Fibroblast of skin of right quadriceps (primary cell): ENCODE measurements at regions not wholly inside any gene's neighbourhood (a gene's known extent, or its start where the extent isn't known, plus 50 kb on each side); places are given as distances from the start of the nearest gene placed in this dataset.

Experiments used
- DNase-seq: peaks from one replicate; pipeline ENCODE4 v3.0.0-alpha.2; 2013

DNA sequence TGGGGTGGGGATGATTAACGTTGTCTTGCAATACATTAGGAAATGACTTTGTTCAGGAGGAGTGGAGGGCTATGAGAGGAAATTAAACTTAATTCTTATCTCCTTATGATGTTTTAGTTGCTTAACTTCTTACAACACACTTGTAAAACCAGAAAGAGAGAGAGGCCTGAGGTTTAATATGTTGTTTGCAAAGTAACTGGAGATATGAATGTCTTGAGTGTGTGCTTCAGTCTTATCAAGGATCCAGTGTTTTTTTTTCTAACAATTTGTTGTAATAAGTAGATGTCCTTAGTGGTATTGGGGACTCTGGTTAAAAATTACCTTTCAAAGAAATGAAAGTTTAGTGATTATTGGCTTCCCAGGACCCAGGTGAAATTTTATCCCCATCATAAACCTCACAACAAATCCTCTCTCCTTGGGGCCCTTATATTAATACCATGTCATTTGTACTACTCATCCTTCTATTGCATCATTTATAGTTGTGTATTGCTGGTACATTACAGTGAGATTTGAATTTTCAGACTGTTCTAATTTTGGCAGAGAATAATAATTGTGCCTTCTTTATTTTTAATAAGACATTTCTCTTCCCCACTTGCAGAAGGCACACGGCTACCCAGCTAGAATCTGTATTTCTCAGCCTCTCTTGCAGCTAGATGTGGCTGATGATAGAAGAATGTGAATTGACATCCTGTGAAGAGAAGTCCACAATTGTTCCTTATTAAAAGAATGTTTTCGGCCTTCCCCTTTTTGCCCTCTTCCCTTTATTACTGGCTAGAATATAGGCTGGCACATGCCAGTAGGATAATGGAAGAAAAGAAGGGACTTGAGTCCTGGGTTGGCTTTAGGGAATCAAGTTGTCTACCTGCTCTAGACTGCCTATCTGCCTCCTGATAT, 91.9 kb upstream of the CXCR4 start:
- DNase-seq: no peak

DNA sequence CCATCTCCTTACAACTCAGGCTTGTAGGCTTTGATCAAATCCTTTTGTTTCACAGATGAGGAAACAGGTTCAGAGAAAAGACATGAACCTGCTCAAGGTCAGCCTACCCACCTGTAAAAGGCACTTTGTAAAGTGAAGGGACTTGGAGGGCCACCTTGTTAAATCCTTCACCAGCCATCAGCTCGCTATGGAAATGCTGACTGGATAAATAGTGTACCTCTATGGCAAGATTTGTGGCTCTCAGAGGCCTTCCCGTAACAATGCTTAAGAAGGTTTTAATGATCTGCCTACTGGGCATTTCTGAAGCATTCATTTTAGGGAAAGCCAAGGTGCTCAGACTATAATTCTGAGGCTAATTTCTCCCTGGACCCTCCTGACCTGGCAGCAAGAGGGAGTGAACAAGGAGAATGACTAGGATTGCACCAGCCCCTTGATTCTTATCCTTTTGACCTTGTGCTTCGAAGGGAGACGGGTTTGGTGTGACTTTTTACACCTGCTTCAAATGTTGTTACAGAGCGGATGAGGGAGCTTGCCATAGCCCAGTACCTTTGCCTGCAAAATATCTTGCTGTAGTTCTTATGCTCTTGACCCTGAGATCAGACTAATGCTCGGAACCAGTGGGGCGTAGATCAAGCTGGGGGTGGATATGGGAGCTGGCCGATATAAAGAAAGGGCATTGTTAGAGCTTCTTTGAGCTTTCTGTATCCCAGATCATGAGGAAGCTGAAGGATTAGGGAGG, 90.9 kb upstream of the CXCR4 start:
- DNase-seq: no peak

DNA sequence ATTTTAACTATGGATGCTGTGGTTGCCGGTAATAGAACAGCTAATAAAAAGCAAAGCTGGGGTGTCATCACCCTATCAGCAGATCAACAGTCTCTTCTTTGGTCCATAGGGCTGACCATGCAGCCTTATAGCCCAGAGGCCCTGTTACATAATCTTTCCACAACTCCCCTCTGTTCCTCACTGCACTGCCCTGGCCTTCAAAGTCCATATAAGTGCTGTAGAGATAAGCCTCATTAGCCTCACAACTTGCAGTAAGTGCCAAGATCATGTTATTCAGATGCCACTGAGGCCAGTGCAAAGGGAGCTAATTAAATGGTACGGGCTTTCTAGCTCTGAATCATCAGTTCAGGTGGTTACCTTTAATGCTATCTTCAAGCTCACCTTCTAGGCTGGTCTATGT, 89.7 kb upstream of the CXCR4 start:
- no peak for DNase-seq

DNA sequence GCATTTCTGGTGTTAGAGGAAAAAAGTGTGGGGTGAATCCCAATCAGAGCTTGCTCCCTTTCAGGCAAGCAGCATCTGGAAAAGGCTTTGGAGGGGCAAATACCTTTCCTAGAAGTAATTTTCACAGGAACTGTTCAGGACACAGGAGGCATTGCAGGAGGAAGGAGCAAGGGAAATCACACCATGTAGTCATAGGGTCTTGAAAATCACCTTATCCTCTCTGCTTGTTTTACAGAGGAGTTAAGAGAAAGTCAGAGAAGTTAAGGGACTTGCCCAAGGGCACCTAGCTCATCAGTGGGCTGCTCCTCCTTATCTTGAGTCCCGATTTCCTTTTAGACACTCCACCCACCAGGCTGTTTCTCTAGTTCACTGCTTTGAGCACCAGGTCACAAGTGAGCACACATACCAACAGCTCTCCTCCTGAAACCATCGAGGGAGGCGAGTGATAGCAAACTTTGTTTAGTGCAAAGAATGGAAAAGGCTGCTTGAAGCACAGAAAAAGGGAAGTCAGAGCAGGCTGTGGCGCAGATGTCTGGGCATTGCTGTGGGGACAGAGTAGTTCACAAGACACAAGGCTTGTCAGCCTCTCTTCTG, 89.2 kb upstream of the CXCR4 start:
- DNase-seq: no peak

DNA sequence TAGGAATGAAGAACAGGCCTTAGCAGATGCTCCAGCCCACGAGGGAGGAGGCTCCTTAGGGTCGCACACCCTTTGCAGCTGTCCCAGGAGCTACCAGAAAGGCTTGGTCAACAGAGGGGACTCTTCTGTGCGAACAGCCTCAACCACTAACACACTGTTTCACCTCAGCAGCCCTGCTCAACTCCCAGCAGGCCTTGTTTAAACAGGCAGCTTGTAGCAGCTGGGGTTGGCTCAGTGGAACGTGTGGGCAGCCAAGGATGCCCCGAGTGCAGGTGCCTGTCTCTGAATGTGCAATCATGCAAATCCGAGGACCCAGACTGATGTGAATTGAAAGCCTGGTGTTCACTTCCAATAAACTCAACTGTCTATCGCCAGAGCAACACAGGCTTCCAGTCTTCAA, 88.7 kb upstream of the CXCR4 start:
- no peak for DNase-seq

DNA sequence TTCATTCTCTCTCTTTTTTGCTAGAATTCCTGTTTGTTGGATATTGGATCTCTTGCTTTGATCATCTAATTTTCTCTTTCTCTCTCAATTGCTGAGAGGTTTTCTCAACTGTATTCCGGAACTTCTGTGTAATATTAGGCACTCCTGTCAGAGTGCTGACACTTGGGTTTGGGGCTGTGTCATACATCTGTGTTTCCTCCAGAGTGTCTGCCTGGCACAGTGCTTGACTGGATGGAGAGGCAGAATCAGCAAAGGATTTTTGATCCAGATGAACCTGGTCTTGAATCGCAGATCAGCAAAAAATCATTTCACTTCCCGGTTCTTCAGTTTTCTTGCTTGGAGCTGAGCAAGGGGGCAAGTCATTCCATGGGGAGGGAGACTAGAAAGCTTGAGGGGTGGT, 87.7 kb upstream of the CXCR4 start:
- DNase-seq: no peak

DNA sequence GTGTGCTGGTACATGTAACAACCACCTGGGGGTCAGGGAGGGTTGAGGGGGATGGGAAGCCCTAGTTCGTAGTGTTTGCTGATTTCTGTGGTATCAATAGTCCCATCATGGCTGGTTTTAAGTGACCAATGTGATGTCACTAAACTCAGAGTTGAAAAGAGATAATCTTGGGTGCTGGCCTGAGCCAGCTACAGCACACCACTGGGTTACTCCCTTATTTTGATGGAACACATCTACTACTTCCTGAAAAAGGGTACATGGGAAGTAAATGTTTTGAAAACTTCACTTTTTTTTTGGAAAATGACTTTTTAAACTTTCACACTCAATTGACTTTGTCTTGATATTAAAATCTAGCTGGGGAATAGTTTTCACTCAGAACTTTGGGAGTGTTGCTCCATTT, 87.0 kb upstream of the CXCR4 start:
- no peak for DNase-seq

DNA sequence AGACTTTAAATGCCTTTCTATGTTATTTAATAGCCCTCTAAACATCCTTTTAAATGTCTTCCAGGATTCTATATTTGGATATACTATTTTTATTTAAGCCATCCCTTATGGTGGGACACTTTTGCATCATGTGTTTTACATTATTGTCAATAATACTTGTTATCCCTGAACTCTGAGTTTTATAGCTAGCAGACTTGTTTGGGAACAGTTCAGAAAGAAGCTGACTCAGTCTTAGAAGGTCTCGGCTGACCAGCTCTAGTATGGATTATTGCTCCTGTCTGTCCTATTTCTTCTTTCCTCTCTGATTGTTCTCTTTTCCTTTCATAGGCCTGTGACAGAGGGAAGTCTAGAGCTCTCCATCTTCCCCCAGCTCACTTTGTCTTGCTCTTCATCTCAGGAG, 77.3 kb upstream of the CXCR4 start:
- DNase-seq: no peak

DNA sequence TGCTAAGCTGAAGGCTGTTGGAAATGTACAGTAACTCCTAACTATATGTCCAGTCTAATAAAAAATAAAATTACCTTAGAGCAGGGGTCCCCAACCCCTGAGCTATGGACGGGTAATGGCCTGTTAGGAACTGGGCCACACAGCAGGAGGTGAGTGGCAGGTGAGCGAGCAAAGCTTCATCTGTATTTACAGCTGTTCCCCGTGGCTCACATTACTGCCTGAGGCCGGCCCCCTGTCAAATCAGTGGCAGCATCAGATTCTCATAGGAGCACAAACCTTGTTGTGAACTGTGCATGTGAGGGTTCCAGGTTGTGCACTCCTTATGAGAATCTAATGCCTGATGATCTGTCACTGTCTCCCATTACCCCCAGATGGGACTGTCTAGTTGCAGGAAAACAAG, 73.1 kb upstream of the CXCR4 start:
- DNase-seq: no peak

DNA sequence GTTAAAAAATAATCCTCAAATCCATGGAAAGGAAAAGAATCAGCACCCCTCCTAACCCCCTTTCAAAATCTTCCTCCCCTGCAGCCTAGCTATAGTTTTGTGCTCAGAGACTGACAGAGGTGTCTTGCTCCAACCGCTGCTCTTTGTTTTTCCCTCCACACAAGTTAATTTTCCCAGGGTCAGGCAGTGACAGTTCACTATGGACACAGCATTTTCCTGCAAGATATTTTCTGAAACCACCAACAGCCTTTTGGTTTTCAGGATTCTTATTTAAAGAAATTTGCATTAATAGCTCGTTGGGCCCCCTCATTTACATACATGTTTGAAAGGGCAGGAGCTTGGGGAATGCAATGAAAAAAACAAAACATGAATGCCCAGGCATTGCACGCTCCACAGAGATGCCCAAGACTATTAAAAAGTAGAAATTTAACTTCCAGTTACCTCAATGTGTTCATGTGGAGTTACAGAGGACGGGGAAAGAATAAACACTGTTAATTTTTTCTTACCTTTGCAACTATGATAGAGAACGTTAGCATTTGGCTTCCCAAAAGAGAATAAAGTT, 71.4 kb upstream of the CXCR4 start:
- DNase-seq: no peak

DNA sequence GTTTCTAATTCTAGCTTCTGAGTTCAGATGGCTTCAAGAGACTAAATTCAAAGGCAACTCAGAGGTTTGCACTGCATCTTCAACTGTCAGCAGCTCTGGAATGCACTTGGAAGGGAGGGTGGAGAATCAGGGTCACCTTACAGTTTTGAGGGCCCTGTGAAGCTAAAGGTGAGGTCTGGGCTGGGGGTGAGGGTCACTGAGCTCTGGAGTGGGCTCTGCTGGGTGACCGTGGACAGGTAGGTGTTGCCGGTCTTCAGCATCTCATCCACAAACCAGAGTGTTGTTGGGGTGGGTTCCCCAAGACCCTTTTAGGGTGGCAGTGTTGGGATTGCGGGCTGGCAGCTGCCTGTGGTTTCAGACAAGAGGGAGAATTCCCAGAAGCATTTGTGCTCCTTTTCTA, 70.1 kb upstream of the CXCR4 start:
- no peak for DNase-seq

DNA sequence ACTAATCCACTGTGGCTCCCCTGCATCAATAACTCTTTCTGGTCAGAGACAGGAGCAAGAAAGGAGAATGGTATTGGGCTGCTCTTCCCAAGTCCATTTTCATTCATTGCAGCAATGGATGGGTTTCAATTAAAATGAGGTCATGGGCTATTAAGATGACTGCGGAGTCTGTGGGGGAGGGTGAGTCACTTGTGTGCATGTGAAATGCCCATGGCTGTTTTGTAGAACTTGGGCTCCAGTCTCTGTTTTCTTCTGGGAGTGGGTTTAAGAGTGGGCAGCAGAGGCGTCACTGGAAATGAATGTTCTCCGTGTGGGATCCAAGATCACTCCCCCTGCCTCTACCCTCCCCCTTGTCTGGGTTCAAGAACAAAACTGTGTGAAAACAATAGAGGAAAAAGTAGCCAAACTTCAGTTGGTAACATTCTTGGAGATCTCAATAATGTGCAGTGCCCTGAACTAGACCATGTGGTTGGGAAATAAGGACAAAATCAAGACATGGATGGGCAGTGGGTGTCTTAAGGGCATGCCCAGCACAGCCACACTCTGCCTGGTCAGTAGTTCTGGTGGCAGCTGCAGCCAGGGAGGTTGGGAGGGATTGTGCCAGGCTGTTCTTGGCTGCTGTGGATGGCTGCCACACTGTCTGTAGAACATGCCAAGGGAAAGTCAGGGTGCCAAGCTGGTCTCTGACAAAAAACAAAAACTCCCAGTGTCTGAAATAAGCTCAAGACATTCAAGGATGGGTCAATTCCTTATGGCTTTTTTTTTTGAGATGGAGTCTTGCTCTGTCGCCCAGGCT, 68.2 kb upstream of the CXCR4 start:
- no peak for DNase-seq

DNA sequence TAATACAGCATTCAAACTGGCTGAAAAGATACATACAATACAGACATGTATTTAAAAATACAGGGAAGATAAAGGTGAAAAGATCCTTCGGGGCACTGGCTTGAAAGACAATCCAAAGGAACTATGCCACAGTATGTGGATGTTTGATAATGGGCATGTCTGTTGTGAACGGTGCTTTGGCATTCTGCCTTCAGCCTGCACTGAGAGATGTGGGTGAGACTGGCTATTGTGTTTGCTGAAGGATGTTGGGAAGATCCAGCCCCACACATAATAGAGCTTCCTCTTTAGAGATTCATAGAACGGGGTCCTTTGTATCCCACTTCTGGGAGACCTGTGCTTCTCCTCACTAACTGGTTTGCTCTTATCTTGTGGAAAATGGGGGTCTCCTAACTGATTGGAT, 65.1 kb upstream of the CXCR4 start:
- no peak for DNase-seq

DNA sequence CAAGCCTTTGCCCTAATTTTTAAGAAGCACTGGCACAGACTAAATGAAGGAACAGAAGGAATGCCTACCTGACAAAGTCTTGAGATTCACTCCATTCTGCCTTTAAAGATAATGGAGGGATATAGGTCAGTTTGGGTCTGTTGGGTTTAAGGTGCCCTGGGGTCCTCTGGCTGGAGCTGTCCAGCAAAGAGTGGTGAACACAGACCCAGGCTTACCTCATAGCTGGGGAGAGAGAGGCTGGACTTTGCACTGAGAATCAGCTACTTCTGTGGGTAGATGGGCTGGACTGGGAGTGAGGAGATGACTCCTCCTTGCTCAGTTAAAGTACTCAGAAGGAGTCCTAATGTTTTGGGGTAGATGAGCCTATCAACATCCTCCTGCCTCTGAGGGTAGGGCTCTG, 64.4 kb upstream of the CXCR4 start:
- DNase-seq: no peak

DNA sequence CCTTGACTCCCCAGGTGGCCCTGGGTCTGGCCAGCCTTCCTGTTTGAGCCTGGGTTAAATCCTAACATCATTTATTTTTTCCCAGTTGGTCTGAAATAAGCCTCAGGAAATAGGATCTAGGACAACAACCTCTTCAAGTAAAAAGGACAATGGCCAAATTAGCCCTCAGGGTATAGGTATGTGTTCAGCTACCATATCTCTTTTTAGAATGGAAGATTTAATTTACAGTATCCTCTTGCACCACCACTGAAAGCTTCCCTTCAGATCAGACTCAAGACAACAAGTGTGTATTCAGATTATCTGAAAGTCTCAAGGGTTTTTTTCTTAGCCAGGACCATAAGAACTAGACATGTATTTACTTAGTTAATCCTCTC, 61.6 kb upstream of the CXCR4 start:
- DNase-seq: no peak

DNA sequence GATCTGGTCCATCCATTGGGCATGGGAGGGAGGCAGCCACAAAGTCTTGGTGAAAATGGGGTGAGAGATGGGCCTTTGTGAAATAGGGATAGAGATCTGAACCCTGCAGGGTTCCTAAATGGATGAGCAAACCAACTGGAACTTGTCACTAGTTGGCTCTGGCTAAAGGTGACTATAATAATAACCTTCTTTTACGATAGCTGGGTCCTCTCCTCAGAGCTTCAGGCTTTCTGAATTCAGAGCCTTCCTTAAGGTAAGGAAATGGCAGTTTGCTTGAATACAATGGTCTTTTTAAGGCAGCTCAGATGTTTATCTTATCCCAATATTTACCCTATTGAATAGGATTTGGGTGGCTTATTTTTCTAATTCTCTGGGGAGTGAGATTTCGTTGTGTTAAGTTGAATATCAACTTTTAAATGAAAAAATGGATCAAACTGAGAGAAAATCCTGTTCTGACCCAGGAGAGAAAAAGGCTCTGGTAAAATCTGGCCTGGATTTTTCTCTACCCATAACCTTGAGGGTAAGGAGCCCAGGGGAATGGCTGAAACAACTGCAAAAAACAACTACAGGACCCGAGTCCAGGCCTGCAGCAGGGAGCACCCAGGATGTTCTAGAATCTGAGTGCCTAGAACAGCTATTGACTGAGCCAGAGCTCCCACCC, 61.1 kb upstream of the CXCR4 start:
- DNase-seq: no peak

DNA sequence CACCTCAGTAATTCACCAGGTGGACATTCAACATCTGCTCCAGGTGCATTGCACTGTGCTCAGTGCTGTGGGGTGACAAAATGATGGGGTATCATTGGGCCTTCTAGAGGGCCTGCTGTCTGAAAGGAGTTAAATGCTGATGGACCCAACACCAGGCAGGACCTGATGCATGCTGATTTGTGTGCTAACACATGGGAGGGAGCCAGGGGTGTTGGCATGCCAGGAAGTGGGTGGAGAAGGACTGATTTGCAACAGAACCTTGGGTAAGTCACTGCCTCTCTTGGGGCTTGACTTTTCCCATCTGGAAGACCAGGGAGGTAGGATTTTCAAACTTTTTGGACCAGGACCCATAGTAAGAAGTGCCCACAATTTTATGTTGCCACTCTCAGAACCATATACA, 57.9 kb upstream of the CXCR4 start:
- DNase-seq: no peak

DNA sequence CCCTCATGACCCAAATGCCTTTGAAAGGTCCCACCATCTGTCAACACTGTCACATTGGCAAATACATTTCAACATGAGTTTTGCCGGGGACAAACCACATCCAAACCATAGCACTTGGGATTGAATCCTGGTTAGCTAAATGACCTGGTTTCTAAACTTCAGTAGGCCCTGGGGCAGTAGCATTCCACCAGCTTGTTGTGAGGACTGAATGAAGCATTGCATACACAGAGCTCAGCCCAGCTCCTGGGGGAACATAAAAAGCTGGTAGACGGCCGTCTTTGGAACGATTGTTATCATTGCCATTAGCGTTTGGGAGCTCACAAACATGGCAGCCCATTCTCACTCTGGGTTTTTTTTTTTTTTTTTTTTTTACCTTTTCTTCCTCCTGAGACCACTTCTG, 57.5 kb upstream of the CXCR4 start:
- DNase-seq: no peak

DNA sequence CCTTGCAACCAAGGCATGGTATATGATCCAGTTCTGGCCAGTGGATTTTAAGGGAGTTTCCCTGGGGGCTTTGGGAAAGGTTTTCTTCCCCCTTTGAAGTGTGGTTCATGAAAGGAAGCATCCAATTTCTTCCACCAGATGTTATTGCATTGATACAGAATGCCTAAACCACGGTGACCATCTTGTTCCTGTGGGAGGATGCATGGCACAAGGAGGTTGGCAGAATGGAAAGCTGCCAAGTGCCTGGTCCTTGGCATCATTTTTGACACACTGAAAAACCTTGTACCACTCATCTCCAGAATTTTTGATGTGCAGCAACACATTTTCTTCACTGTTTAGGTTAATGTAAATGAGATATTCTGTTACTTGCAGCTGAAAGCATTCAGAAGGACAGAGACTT, 55.2 kb upstream of the CXCR4 start:
- no peak for DNase-seq

DNA sequence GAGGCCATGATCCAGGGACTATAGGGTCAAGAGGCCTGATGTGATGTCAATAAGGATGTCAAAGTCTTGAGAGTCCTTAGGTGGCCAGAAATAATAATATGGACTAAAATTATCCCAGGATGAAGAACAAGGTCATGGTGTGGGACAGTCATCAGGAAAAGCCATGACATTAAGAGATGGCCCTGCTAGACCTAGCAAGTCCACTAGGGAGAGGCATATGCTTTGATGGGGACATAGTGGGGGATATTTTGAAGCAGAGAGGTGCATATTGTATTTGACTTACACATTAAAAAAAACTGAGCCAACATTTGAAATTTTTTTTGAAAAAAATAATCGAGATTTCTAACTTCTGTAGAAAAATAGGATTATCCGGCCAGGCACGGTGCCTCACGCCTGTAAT, 53.3 kb upstream of the CXCR4 start:
- no peak for DNase-seq

DNA sequence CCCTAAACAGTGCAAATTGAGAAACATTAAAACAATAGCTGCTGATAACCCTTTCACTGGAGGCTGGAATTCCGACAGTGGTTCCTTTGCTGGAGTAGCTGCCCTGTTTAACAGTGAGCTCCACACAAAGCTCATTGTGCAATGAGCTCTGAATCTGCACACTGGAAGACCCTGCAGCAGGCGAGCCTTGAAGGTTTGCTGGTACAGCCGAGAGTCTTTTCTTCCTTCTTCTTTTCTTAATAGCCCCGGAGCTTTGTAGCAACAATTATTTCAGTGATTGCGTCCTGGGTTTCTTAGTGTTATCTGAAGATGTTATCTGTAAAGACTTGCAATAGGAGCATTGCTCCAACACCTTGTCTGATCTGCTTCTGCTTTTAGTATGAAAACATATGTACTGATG, 50.8 kb upstream of the CXCR4 start:
- no peak for DNase-seq

DNA sequence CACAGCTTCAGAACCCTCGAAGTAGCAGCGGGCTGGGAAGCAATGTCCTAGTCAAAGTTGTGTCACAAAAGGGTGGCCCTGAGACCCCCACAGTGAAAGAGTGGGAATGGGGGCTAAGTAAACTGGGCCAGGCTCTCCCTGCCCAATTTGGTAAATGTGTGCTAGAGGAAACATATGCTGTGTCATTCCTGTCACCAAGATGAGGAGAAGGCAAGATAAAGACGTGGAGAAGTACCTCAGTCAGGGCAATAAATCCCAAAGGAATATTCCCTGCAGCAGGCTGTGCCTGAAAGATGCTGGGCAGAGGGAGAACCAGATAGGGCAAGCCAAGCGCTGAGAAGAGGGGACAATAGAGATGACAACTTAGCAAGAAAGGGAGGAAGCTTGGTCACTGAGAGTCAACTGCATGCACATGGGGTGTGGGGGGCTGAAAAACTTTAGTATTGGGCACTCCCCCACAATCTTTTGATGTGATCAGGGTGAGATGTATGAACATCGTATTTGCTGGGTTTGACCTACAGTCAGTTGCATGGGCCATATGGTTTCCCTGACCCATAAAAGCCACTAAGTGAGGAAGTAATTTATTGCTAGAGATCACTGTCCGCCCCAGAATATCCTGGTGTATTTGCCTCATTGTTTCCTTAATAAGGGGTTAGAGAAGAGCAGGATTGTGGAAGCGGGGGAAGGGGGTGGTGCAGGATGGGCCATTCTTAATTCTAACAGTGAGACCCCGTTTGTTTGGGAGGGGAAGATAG, 49.9 kb upstream of the CXCR4 start:
- DNase-seq: no peak
